ENCODE measurements at regions not wholly inside any gene's neighbourhood (a gene's known extent, or its start where the extent isn't known, plus 50 kb on each side); places are given as distances from the start of the nearest gene placed in this dataset.

- Histone ChIP-seq H2BK12ac (ENCODE audit: low read length) (no peak overlapping the region), H3K27me3 (ENCODE audit: control insufficient read depth in 3 of 3, insufficient read depth in 3 of 3, low read depth in 1 of 3, low read length in 3 of 3) (peaks cover 0 to 71% (median 0%) of the 10 kb centered on the region in 3 experiments), H4K91ac (ENCODE audit: low read depth, low read length, poor library complexity) (no peak overlapping the region), H3K79me1 (ENCODE audit: low read depth, low read length) (no peaks in the 10 kb centered on the region), H4K8ac (ENCODE audit: low read depth, low read length) (no peak overlapping the region), H2AK5ac (ENCODE audit: low read depth, low read length) (no peak overlapping the region), H3K18ac (ENCODE audit: low read length) (no peak overlapping the region), H2BK120ac (ENCODE audit: low read depth, low read length) (no peak overlapping the region), H3K9ac (ENCODE audit: low read depth, low read length, poor library complexity) (no peak overlapping the region), H2AFZ (ENCODE audit: low read length) (no peak overlapping the region), H2BK5ac (ENCODE audit: low read length) (no peak overlapping the region), H3K4ac (ENCODE audit: low read length) (no peak overlapping the region), H3K4me1 (ENCODE audit: control insufficient read depth in 2 of 2, insufficient read depth in 1 of 2, low read depth in 1 of 2, low read length in 2 of 2) (peaks cover 4% of the 10 kb centered on the region in 2 donors), H3K27ac (replicated peaks; ENCODE audit: low read length) (no peak overlapping the region), H2BK15ac (ENCODE audit: low read length) (no peak overlapping the region), H3K23ac (ENCODE audit: low read depth, low read length, poor library complexity) (no peak overlapping the region), H3K36me3 (replicated peaks in 1 of 2; ENCODE audit: control insufficient read depth in 2 of 2, insufficient read depth in 2 of 2, low read length in 2 of 2) (no peaks in the 10 kb centered on the region), H3K14ac (ENCODE audit: low read length) (no peak overlapping the region), H3K9me3 (replicated peaks in 1 of 2; ENCODE audit: control insufficient read depth in 2 of 2, insufficient read depth in 1 of 2, low read depth in 1 of 2, low read length in 2 of 2) (no peaks in the 10 kb centered on the region), H3K4me2 (ENCODE audit: insufficient read depth, low read length, poor library complexity, severe bottlenecking) (no peak overlapping the region), H3K4me3 (ENCODE audit: low read length in 2 of 2) (no peak overlapping the region)
- no CpG with 5 or more reads among the region's 6 CpGs for WGBS, 2 donors (ENCODE audit: extremely low coverage in 2 of 2, insufficient read length in 2 of 2, insufficient replicate concordance in 1 of 2)
- no peak for DNase-seq (ENCODE audit: low spot score)
These were observed 191.9 kb upstream of the SEMA6A start for GRCh38 chr5:116766470-116766947.

- no peak overlapping the region for H3K4me2 ChIP-seq (ENCODE audit: insufficient read depth, low read length, poor library complexity, severe bottlenecking)
- H3K36me3 ChIP-seq (replicated peaks in 1 of 2; ENCODE audit: control insufficient read depth in 2 of 2, insufficient read depth in 2 of 2, low read length in 2 of 2), result no peaks in the 10 kb centered on the region
- H2BK5ac ChIP-seq (ENCODE audit: low read length), result no peak overlapping the region
- H2BK120ac ChIP-seq (ENCODE audit: low read depth, low read length), result no peak overlapping the region
- H3K4ac ChIP-seq (ENCODE audit: low read length), result no peak overlapping the region
- H3K23ac ChIP-seq (ENCODE audit: low read depth, low read length, poor library complexity), result no peak overlapping the region
- no peak overlapping the region for H4K8ac ChIP-seq (ENCODE audit: low read depth, low read length)
- peaks cover 4 to 7% of the 10 kb centered on the region in 2 donors for H3K4me1 ChIP-seq (ENCODE audit: control insufficient read depth in 2 of 2, insufficient read depth in 1 of 2, low read depth in 1 of 2, low read length in 2 of 2)
- no peak overlapping the region for H3K9ac ChIP-seq (ENCODE audit: low read depth, low read length, poor library complexity)
- WGBS, 2 donors (ENCODE audit: extremely low coverage in 2 of 2, insufficient read length in 2 of 2, insufficient replicate concordance in 1 of 2), result no CpG with 5 or more reads among the region's 1 CpG
- H4K91ac ChIP-seq (ENCODE audit: low read depth, low read length, poor library complexity), result no peak overlapping the region
- H3K27ac ChIP-seq (replicated peaks; ENCODE audit: low read length), result no peak overlapping the region
- no peaks in the 10 kb centered on the region for H3K9me3 ChIP-seq (replicated peaks in 1 of 2; ENCODE audit: control insufficient read depth in 2 of 2, insufficient read depth in 1 of 2, low read depth in 1 of 2, low read length in 2 of 2)
- H3K18ac ChIP-seq (ENCODE audit: low read length), result no peak overlapping the region
- no peaks in the 10 kb centered on the region for H3K79me1 ChIP-seq (ENCODE audit: low read depth, low read length)
- H2BK12ac ChIP-seq (ENCODE audit: low read length), result no peak overlapping the region
- no peak overlapping the region for H2BK15ac ChIP-seq (ENCODE audit: low read length)
- no peak overlapping the region for H3K4me3 ChIP-seq (ENCODE audit: low read length in 2 of 2)
- peaks cover 0 to 62% (median 0%) of the 10 kb centered on the region in 3 experiments for H3K27me3 ChIP-seq (ENCODE audit: control insufficient read depth in 3 of 3, insufficient read depth in 3 of 3, low read depth in 1 of 3, low read length in 3 of 3)
- no peak overlapping the region for H3K14ac ChIP-seq (ENCODE audit: low read length)
- no peak for DNase-seq (ENCODE audit: low spot score)
- H2AFZ ChIP-seq (ENCODE audit: low read length), result no peak overlapping the region
- H2AK5ac ChIP-seq (ENCODE audit: low read depth, low read length), result no peak overlapping the region
These were observed 190.8 kb upstream of the SEMA6A start for GRCh38 chr5:116765441-116765840.

- H2AK5ac ChIP-seq (ENCODE audit: low read depth, low read length), result no peak overlapping the region
- H2BK120ac ChIP-seq (ENCODE audit: low read depth, low read length), result no peak overlapping the region
- no peak overlapping the region for H2BK15ac ChIP-seq (ENCODE audit: low read length)
- H2BK5ac ChIP-seq (ENCODE audit: low read length), result no peak overlapping the region
- no peak overlapping the region for H3K27ac ChIP-seq (replicated peaks; ENCODE audit: low read length)
- H3K9ac ChIP-seq (ENCODE audit: low read depth, low read length, poor library complexity), result no peak overlapping the region
- H3K4me2 ChIP-seq (ENCODE audit: insufficient read depth, low read length, poor library complexity, severe bottlenecking), result no peak overlapping the region
- H2AFZ ChIP-seq (ENCODE audit: low read length), result no peak overlapping the region
- no peaks in the 10 kb centered on the region for H3K9me3 ChIP-seq (replicated peaks in 1 of 2; ENCODE audit: control insufficient read depth in 2 of 2, insufficient read depth in 1 of 2, low read depth in 1 of 2, low read length in 2 of 2)
- H3K4ac ChIP-seq (ENCODE audit: low read length), result no peak overlapping the region
- no peak overlapping the region for H4K91ac ChIP-seq (ENCODE audit: low read depth, low read length, poor library complexity)
- no peaks in the 10 kb centered on the region for H3K79me1 ChIP-seq (ENCODE audit: low read depth, low read length)
- WGBS, 2 donors (ENCODE audit: extremely low coverage in 2 of 2, insufficient read length in 2 of 2, insufficient replicate concordance in 1 of 2), result no CpG with 5 or more reads among the region's 2 CpGs
- no peak overlapping the region for H3K18ac ChIP-seq (ENCODE audit: low read length)
- DNase-seq (ENCODE audit: low spot score), result no peak
- H4K8ac ChIP-seq (ENCODE audit: low read depth, low read length), result no peak overlapping the region
- no peak overlapping the region for H3K14ac ChIP-seq (ENCODE audit: low read length)
- peaks cover 7 to 8% of the 10 kb centered on the region in 2 donors for H3K4me1 ChIP-seq (ENCODE audit: control insufficient read depth in 2 of 2, insufficient read depth in 1 of 2, low read depth in 1 of 2, low read length in 2 of 2)
- H2BK12ac ChIP-seq (ENCODE audit: low read length), result no peak overlapping the region
- peaks cover 0 to 58% (median 0%) of the 10 kb centered on the region in 3 experiments for H3K27me3 ChIP-seq (ENCODE audit: control insufficient read depth in 3 of 3, insufficient read depth in 3 of 3, low read depth in 1 of 3, low read length in 3 of 3)
- no peaks in the 10 kb centered on the region for H3K36me3 ChIP-seq (replicated peaks in 1 of 2; ENCODE audit: control insufficient read depth in 2 of 2, insufficient read depth in 2 of 2, low read length in 2 of 2)
- H3K23ac ChIP-seq (ENCODE audit: low read depth, low read length, poor library complexity), result no peak overlapping the region
- no peak overlapping the region for H3K4me3 ChIP-seq (ENCODE audit: low read length in 2 of 2)
These were observed 190.3 kb upstream of the SEMA6A start for GRCh38 chr5:116764941-116765340.

GRCh38 chr5:116763987-116764866, 189.6 kb upstream of the SEMA6A start:
- H4K91ac ChIP-seq (ENCODE audit: low read depth, low read length, poor library complexity), result no peak overlapping the region
- no peak overlapping the region for H2BK15ac ChIP-seq (ENCODE audit: low read length)
- H2BK12ac ChIP-seq (ENCODE audit: low read length), result no peak overlapping the region
- H2BK120ac ChIP-seq (ENCODE audit: low read depth, low read length), result no peak overlapping the region
- no peak overlapping the region for H3K4me3 ChIP-seq (ENCODE audit: low read length in 2 of 2)
- H3K9ac ChIP-seq (ENCODE audit: low read depth, low read length, poor library complexity), result no peak overlapping the region
- H3K27me3 ChIP-seq (ENCODE audit: control insufficient read depth in 3 of 3, insufficient read depth in 3 of 3, low read depth in 1 of 3, low read length in 3 of 3), result peaks cover 0 to 51% (median 0%) of the 10 kb centered on the region in 3 experiments
- H3K23ac ChIP-seq (ENCODE audit: low read depth, low read length, poor library complexity), result no peak overlapping the region
- H3K4me2 ChIP-seq (ENCODE audit: insufficient read depth, low read length, poor library complexity, severe bottlenecking), result no peak overlapping the region
- no peak for DNase-seq (ENCODE audit: low spot score)
- H3K4me1 ChIP-seq (ENCODE audit: control insufficient read depth in 2 of 2, insufficient read depth in 1 of 2, low read depth in 1 of 2, low read length in 2 of 2), result peaks cover 9 to 10% of the 10 kb centered on the region in 2 donors
- H3K79me1 ChIP-seq (ENCODE audit: low read depth, low read length), result no peaks in the 10 kb centered on the region
- H3K14ac ChIP-seq (ENCODE audit: low read length), result no peak overlapping the region
- H2BK5ac ChIP-seq (ENCODE audit: low read length), result no peak overlapping the region
- no peak overlapping the region for H2AFZ ChIP-seq (ENCODE audit: low read length)
- H3K9me3 ChIP-seq (replicated peaks in 1 of 2; ENCODE audit: control insufficient read depth in 2 of 2, insufficient read depth in 1 of 2, low read depth in 1 of 2, low read length in 2 of 2), result no peaks in the 10 kb centered on the region
- H2AK5ac ChIP-seq (ENCODE audit: low read depth, low read length), result no peak overlapping the region
- no peak overlapping the region for H3K27ac ChIP-seq (replicated peaks; ENCODE audit: low read length)
- no peak overlapping the region for H4K8ac ChIP-seq (ENCODE audit: low read depth, low read length)
- no CpG with 5 or more reads among the region's 19 CpGs for whole genome bisulfite sequencing, 2 donors (ENCODE audit: extremely low coverage in 2 of 2, insufficient read length in 2 of 2, insufficient replicate concordance in 1 of 2)
- H3K18ac ChIP-seq (ENCODE audit: low read length), result no peak overlapping the region
- no peak overlapping the region for H3K4ac ChIP-seq (ENCODE audit: low read length)
- H3K36me3 ChIP-seq (replicated peaks in 1 of 2; ENCODE audit: control insufficient read depth in 2 of 2, insufficient read depth in 2 of 2, low read length in 2 of 2), result no peaks in the 10 kb centered on the region

Measured in neuronal stem cell (in vitro differentiated cells).